ENCODE measurements at regions not wholly inside any gene's neighbourhood (a gene's known extent, or its start where the extent isn't known, plus 50 kb on each side); places are given as distances from the start of the nearest gene placed in this dataset.
"Not testable (repeated sequence)": the region's sequence is repeated elsewhere in the genome, so short reads cannot be mapped to it uniquely, and the experiment has no call there.

- no peak for DNase-seq
These were observed 321.6 kb upstream of the SFSWAP start for GRCh38 chr12:131389054-131390013.

GRCh38 chr12:131390412-131391334 is 320.2 kb upstream of the SFSWAP start:
- peak; percentile 14 for DNase-seq

GRCh38 chr12:131391399-131391798 is 319.5 kb upstream of the SFSWAP start:
- no peak for DNase-seq

GRCh38 chr12:131394752-131395151 is 316.1 kb upstream of the SFSWAP start:
- not testable (repeated sequence) for DNase-seq

- not testable (repeated sequence) for DNase-seq
These were observed 315.6 kb upstream of the SFSWAP start for GRCh38 chr12:131395209-131395684.

- DNase-seq = no peak
These were observed 314.8 kb upstream of the SFSWAP start for GRCh38 chr12:131395971-131396573.

- DNase-seq = no peak
These were observed 313.3 kb upstream of the SFSWAP start for GRCh38 chr12:131397493-131398181.

- DNase-seq = no peak
These were observed 311.9 kb upstream of the SFSWAP start for GRCh38 chr12:131399000-131399399.

GRCh38 chr12:131400668-131401294 is 310.1 kb upstream of the SFSWAP start:
- DNase-seq = not testable (repeated sequence)

GRCh38 chr12:131401907-131402633 is 308.8 kb upstream of the SFSWAP start:
- DNase-seq = not testable (repeated sequence)

- DNase-seq = no peak
These were observed 308.0 kb upstream of the SFSWAP start for GRCh38 chr12:131402781-131403396.

GRCh38 chr12:131403676-131404075 is 307.2 kb upstream of the SFSWAP start:
- DNase-seq = no peak

GRCh38 chr12:131404705-131405104 is 306.2 kb upstream of the SFSWAP start:
- no peak for DNase-seq

GRCh38 chr12:131407221-131408035 is 303.5 kb upstream of the SFSWAP start:
- no peak for DNase-seq

GRCh38 chr12:131408036-131408365 is 302.9 kb upstream of the SFSWAP start:
- no peak for DNase-seq

- no peak for DNase-seq
These were observed 302.4 kb upstream of the SFSWAP start for GRCh38 chr12:131408484-131408883.

GRCh38 chr12:131409211-131409610 is 301.7 kb upstream of the SFSWAP start:
- DNase-seq = no peak

- not testable (repeated sequence) for DNase-seq
These were observed 299.1 kb upstream of the SFSWAP start for GRCh38 chr12:131411827-131412226.

GRCh38 chr12:131413006-131413405 is 297.9 kb upstream of the SFSWAP start:
- DNase-seq = no peak
